ENCODE measurements at regions not wholly inside any gene's neighbourhood (a gene's known extent, or its start where the extent isn't known, plus 50 kb on each side); places are given as distances from the start of the nearest gene placed in this dataset.

- H3K36me3 Mint-ChIP-seq (ENCODE audit: insufficient read depth in 1 of 3, low read depth in 3 of 3): no peaks in the 10 kb centered on the region
- WGBS (ENCODE audit: extremely low coverage, insufficient read length, low lambda C conversion rate): no CpG with 5 or more reads among the region's 2 CpGs
Observed at GRCh38 chr6:22928775-22929174, 359.4 kb downstream of the HDGFL1 start.

More at GRCh38 chr6:22928775-22929174, 359.4 kb downstream of the HDGFL1 start:
- no peak overlapping the region for H3K27ac Mint-ChIP-seq
- H3K4me1 ChIP-seq (ENCODE audit: insufficient read depth, low read length): no peaks in the 10 kb centered on the region; the same call in 1 of the 2 replicates
- H4K91ac ChIP-seq (ENCODE audit: insufficient read length, low read depth, low read length): no peak overlapping the region
- no peak overlapping the region for H2AK5ac ChIP-seq (ENCODE audit: insufficient read length, low read length)
- H3K4me3 Mint-ChIP-seq: no peak overlapping the region
- H3K23me2 ChIP-seq (ENCODE audit: insufficient read length, low read depth, low read length, poor library complexity, severe bottlenecking): no peaks in the 10 kb centered on the region
- H4K8ac ChIP-seq (replicated peaks; ENCODE audit: insufficient read length, low read depth, low read length): no peak overlapping the region
- no peaks in the 10 kb centered on the region for H3K27me3 ChIP-seq (ENCODE audit: insufficient read depth, low read length)
- H3K56ac ChIP-seq (ENCODE audit: insufficient read length, low read depth, low read length): no peak overlapping the region
- no peak overlapping the region for H2AFZ ChIP-seq (ENCODE audit: low read length)
- H3K9me3 ChIP-seq (ENCODE audit: control insufficient read depth, low read depth, low read length): no peaks in the 10 kb centered on the region
- H3K4ac ChIP-seq (ENCODE audit: low read depth, low read length): no peak overlapping the region
- no peak overlapping the region for H3T11ph ChIP-seq (ENCODE audit: low read length)
- no peaks in the 10 kb centered on the region for H3K9me3 Mint-ChIP-seq
- H3K27ac ChIP-seq (ENCODE audit: insufficient read length, low read depth, low read length): no peak overlapping the region
- H3K79me1 ChIP-seq (ENCODE audit: insufficient read depth, low read depth, low read length, poor library complexity, severe bottlenecking): no peaks in the 10 kb centered on the region
- H2BK20ac ChIP-seq (ENCODE audit: low read depth, low read length, poor library complexity, severe bottlenecking): no peak overlapping the region
- no peak overlapping the region for H2BK5ac ChIP-seq (ENCODE audit: insufficient read length, low read length)
- H3K4me1 Mint-ChIP-seq: peaks cover 4 to 11% of the 10 kb centered on the region in 2 experiments
- no peak overlapping the region for H3K23ac ChIP-seq (ENCODE audit: insufficient read length, low read depth, low read length)
- no peak overlapping the region for H3K14ac ChIP-seq (ENCODE audit: insufficient read depth, low read length)
- no peak overlapping the region for H3K9ac ChIP-seq (ENCODE audit: extremely low read depth, insufficient read length, low read length)
- H2BK15ac ChIP-seq (ENCODE audit: low read depth, low read length): no peak overlapping the region
- H2BK120ac ChIP-seq (ENCODE audit: low read depth, low read length, poor library complexity, severe bottlenecking): no peak overlapping the region
- H3K27me3 Mint-ChIP-seq (ENCODE audit: low read depth): no peaks in the 10 kb centered on the region
- no peak for TF ChIP-seq CTCF (conservative IDR thresholded peaks at IDR 0.05)
- no peak overlapping the region for H4K5ac ChIP-seq (ENCODE audit: insufficient read length, low read depth, low read length)
- no peak overlapping the region for H2BK12ac ChIP-seq (ENCODE audit: insufficient read length, low read depth, low read length)
- H3K18ac ChIP-seq (ENCODE audit: insufficient read length, low read depth, low read length): no peak overlapping the region
- H3K4me2 ChIP-seq (ENCODE audit: insufficient read depth, insufficient read length, low read length): no peak overlapping the region
- DNase-seq: no peak
- no peaks in the 10 kb centered on the region for H4K20me1 ChIP-seq (ENCODE audit: control insufficient read depth, insufficient read depth, insufficient read length)
- no peaks in the 10 kb centered on the region for H3K79me2 ChIP-seq (ENCODE audit: insufficient read depth, low read length)
